ENCODE measurements at regions not wholly inside any gene's neighbourhood (a gene's known extent, or its start where the extent isn't known, plus 50 kb on each side); places are given as distances from the start of the nearest gene placed in this dataset.

DNA sequence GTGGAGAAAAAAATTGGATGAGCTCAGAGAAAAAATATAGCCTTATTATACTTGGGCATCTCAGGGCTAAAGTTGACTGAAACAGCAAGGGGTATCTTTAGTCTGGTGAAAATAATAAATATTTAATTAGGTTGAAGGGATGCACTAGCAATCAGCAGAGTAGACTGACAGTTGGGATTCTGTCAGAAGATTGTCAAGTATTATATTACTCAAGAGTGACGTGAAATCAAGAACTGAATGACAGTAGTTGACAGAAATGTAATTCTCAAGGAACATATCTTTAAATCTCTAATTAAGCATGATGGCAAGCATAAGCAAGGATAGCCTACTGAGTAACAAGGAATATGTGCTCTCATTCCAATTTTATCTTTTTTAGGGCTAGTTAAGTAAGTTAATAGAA lies 1301.1 kb downstream of the DSC3 start:
- TF ChIP-seq, protein P1, sequence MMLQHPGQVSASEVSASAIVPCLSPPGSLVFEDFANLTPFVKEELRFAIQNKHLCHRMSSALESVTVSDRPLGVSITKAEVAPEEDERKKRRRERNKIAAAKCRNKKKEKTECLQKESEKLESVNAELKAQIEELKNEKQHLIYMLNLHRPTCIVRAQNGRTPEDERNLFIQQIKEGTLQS (IDR thresholded peaks at IDR 0.05; ENCODE audit: insufficient read depth, low read depth, low read length) = no peak
- TF ChIP-seq, protein P2, sequence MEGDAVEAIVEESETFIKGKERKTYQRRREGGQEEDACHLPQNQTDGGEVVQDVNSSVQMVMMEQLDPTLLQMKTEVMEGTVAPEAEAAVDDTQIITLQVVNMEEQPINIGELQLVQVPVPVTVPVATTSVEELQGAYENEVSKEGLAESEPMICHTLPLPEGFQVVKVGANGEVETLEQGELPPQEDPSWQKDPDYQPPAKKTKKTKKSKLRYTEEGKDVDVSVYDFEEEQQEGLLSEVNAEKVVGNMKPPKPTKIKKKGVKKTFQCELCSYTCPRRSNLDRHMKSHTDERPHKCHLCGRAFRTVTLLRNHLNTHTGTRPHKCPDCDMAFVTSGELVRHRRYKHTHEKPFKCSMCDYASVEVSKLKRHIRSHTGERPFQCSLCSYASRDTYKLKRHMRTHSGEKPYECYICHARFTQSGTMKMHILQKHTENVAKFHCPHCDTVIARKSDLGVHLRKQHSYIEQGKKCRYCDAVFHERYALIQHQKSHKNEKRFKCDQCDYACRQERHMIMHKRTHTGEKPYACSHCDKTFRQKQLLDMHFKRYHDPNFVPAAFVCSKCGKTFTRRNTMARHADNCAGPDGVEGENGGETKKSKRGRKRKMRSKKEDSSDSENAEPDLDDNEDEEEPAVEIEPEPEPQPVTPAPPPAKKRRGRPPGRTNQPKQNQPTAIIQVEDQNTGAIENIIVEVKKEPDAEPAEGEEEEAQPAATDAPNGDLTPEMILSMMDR (IDR thresholded peaks at IDR 0.05; ENCODE audit: control extremely low read depth in 1 of 3, insufficient read depth in 1 of 3, low read depth in 1 of 3, low read length in 3 of 3) = no peak
- TF ChIP-seq, protein P3, sequence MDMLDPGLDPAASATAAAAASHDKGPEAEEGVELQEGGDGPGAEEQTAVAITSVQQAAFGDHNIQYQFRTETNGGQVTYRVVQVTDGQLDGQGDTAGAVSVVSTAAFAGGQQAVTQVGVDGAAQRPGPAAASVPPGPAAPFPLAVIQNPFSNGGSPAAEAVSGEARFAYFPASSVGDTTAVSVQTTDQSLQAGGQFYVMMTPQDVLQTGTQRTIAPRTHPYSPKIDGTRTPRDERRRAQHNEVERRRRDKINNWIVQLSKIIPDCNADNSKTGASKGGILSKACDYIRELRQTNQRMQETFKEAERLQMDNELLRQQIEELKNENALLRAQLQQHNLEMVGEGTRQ (IDR thresholded peaks at IDR 0.05; ENCODE audit: low read length) = no peak
- no peak for TF ChIP-seq POLR2A (IDR thresholded peaks at IDR 0.05; ENCODE audit: control extremely low read depth in 1 of 2, low read depth in 2 of 2, low read length in 2 of 2)
- no peak for TF ChIP-seq RAD21 (IDR thresholded peaks at IDR 0.05 in 1 of 2, conservative IDR thresholded peaks at IDR 0.05 in 1 of 2; ENCODE audit: low read depth in 2 of 2, low read length in 2 of 2)
- no peak for TF ChIP-seq SP1 (IDR thresholded peaks at IDR 0.05; ENCODE audit: low read depth, low read length)
- TF ChIP-seq EGR1 (IDR thresholded peaks at IDR 0.05; ENCODE audit: borderline replicate concordance, low read depth, low read length) = no peak
- no peak for TF ChIP-seq RXRA (IDR thresholded peaks at IDR 0.05; ENCODE audit: insufficient read depth, low read depth, low read length)
- TF ChIP-seq SIN3A (conservative IDR thresholded peaks at IDR 0.05 in 1 of 2, IDR thresholded peaks at IDR 0.05 in 1 of 2; ENCODE audit: low read depth in 1 of 2, low read length in 2 of 2) = no peak
- TF ChIP-seq BRCA1 (IDR thresholded peaks at IDR 0.05; ENCODE audit: low read depth, low read length) = no peak
- TF ChIP-seq HDAC6 (IDR thresholded peaks at IDR 0.05; ENCODE audit: low read depth, low read length) = no peak
- no peak for TF ChIP-seq JUND (IDR thresholded peaks at IDR 0.05; ENCODE audit: low read length)
- no peak for TF ChIP-seq EP300 (IDR thresholded peaks at IDR 0.05; ENCODE audit: borderline replicate concordance in 1 of 2, low read depth in 2 of 2, low read length in 2 of 2)
